A673 (cell line): ENCODE measurements at regions not wholly inside any gene's neighbourhood (a gene's known extent, or its start where the extent isn't known, plus 50 kb on each side); places are given as distances from the start of the nearest gene placed in this dataset.

Experiments
- BruUV-seq: library from RNA; stranded (reverse); fragments of 400-500 nt; replicated peaks from 2 replicates; lab custom pipeline; 2021; lab: Mats Ljungman, UMichigan
- CTCF ChIA-PET: fragments of 300-600 bp; sonication (Branson Sonifier 250); formaldehyde crosslinking; loops from one replicate; lab custom pipeline; 2022; ENCODE audit warnings: antibody characterized with exemption; lab: Charles Lee
- POLR2A ChIA-PET: fragments of 300-600 bp; sonication (Branson Sonifier 250); formaldehyde crosslinking; loops from one replicate; lab custom pipeline; 2022; ENCODE audit warnings: antibody characterized with exemption; ENCODE audit not compliant: low non-redundant PET; lab: Charles Lee
- DNase-seq: peaks from one replicate; pipeline ENCODE4 v3.0.0-alpha.2; 2015; ENCODE audit warnings: low spot score
- H3K27ac ChIP-seq: fragments of 200-600 bp; sonication (generic); 2 replicates; pipeline ENCODE4 v1.5.1; 2016; ENCODE audit warnings: mixed run types, low read depth, mild to moderate bottlenecking, mixed read lengths, antibody characterized with exemption, low read length; ENCODE audit not compliant: poor library complexity, severe bottlenecking
- H3K27me3 ChIP-seq: fragments of 200-600 bp; sonication (generic); replicated peaks from 2 replicates; pipeline ENCODE4 v1.6.1; 2017; ENCODE audit warnings: mixed run types, low read depth, mild to moderate bottlenecking, mixed read lengths, antibody characterized with exemption, low read length; ENCODE audit not compliant: insufficient read depth, poor library complexity
- H3K36me3 ChIP-seq: fragments of 200-600 bp; sonication (generic); 2 replicates; pipeline ENCODE4 v1.6.1; 2016; ENCODE audit warnings: mixed run types, mild to moderate bottlenecking, mixed read lengths, antibody characterized with exemption, low read length; ENCODE audit not compliant: insufficient read depth, poor library complexity, severe bottlenecking
- H3K4me1 ChIP-seq: fragments of 200-600 bp; sonication (generic); 2 replicates; pipeline ENCODE4 v1.6.1; 2017; ENCODE audit warnings: mixed run types, mild to moderate bottlenecking, mixed read lengths, antibody characterized with exemption, low read length; ENCODE audit not compliant: insufficient read depth, poor library complexity, severe bottlenecking
- H3K4me3 ChIP-seq: fragments of 200-600 bp; sonication (generic); 2 replicates; pipeline ENCODE4 v1.5.1; 2016; ENCODE audit warnings: low read depth, mixed run types, mild to moderate bottlenecking, mixed read lengths, low read length; ENCODE audit not compliant: poor library complexity, severe bottlenecking
- H3K9me3 ChIP-seq: fragments of 200-600 bp; sonication (generic); 2 replicates; pipeline ENCODE4 v1.6.1; 2016; ENCODE audit warnings: mixed run types, low read depth, mild to moderate bottlenecking, mixed read lengths, antibody characterized with exemption, low read length; ENCODE audit not compliant: poor library complexity, severe bottlenecking
- EZH2 ChIP-seq: fragments of 200-600 bp; sonication (generic); IDR thresholded peaks from 2 replicates; pipeline ENCODE4 v1.6.1; 2017; ENCODE audit warnings: borderline replicate concordance, low read depth, mild to moderate bottlenecking, mixed read lengths, antibody characterized with exemption, low read length; ENCODE audit not compliant: poor library complexity, severe bottlenecking
- intact Hi-C: fragments of 100-400 bp; cut with micrococcal nuclease; formaldehyde crosslinking; loops from one replicate; pipeline ENCODE4 v1.10.0; 2022; ENCODE audit not compliant: unreplicated experiment
- TF ChIP-seq, protein P1 (sequence below): fragments of 300-800, 200-600 bp; sonication (generic); conservative IDR thresholded peaks from 2 replicates; pipeline ENCODE4 v1.5.1; 2017; ENCODE audit warnings: low read depth, mild to moderate bottlenecking, antibody characterized with exemption, low read length, moderate library complexity, mixed read lengths

DNA sequence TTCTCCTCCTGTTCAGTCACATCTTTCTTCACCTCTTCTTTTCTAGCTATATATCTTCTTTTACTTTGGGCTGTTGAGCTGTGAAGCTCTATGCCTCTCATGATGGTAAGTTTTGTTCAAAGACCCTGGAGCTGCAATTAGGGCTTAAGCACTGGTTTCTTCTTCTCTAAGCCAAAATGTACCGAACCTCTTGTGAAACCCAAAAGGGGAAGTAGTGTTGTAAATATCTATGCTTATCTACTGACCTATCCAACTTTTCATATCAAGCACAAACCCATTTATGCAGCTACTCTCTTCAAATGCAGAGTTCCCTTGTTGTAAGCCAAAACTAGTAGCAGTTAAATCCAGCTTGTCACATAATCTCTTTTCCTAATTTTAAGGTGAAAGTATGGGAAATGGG lies 123.6 kb upstream of the CD96 start:
- TF ChIP-seq EZH2 = no peak
- TF ChIP-seq, protein P1, sequence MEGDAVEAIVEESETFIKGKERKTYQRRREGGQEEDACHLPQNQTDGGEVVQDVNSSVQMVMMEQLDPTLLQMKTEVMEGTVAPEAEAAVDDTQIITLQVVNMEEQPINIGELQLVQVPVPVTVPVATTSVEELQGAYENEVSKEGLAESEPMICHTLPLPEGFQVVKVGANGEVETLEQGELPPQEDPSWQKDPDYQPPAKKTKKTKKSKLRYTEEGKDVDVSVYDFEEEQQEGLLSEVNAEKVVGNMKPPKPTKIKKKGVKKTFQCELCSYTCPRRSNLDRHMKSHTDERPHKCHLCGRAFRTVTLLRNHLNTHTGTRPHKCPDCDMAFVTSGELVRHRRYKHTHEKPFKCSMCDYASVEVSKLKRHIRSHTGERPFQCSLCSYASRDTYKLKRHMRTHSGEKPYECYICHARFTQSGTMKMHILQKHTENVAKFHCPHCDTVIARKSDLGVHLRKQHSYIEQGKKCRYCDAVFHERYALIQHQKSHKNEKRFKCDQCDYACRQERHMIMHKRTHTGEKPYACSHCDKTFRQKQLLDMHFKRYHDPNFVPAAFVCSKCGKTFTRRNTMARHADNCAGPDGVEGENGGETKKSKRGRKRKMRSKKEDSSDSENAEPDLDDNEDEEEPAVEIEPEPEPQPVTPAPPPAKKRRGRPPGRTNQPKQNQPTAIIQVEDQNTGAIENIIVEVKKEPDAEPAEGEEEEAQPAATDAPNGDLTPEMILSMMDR = no peak
- no TSS peak for BruUV-seq
- Histone ChIP-seq H3K4me3 (no peak overlapping the region), H3K36me3 (no peaks in the 10 kb centered on the region), H3K27me3 (peaks cover 4% of the 10 kb centered on the region), H3K9me3 (no peaks in the 10 kb centered on the region), H3K4me1 (no peaks in the 10 kb centered on the region), H3K27ac (no peak overlapping the region)
- DNase-seq = no peak
- intact Hi-C loops = no loop called here
- ChIA-PET CTCF (no interaction called here), POLR2A (no interaction called here)

DNA sequence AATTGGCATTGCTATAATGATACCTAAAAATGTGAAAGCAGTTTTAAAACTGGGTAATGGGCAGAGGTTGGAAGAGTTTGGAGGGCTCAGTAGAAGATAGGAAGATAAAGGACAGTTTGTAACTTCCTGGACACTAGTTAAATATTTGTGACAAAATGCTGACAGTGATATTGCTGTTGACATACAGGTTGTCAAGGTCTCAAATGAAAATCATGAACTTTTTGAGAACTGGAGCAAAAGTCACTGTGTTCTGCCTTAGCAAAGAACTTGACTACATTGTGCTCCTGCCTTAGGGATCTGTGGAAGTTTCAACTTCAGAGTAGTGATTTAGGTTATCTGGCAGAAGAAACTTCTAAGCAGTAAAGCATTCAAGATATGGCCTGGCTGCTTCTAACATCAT lies 113.7 kb upstream of the CD96 start:
- H3K36me3 ChIP-seq = no peaks in the 10 kb centered on the region
- H3K4me1 ChIP-seq = no peaks in the 10 kb centered on the region
- no peaks in the 10 kb centered on the region for H3K27me3 ChIP-seq
- ChIA-PET CTCF (no interaction called here), POLR2A (no interaction called here)
- no peak for DNase-seq
- no peak overlapping the region for H3K27ac ChIP-seq
- no peak for TF ChIP-seq EZH2
- TF ChIP-seq, protein P1 = no peak
- no TSS peak for BruUV-seq
- intact Hi-C loops = no loop called here
- no peaks in the 10 kb centered on the region for H3K9me3 ChIP-seq
- H3K4me3 ChIP-seq = no peak overlapping the region

DNA sequence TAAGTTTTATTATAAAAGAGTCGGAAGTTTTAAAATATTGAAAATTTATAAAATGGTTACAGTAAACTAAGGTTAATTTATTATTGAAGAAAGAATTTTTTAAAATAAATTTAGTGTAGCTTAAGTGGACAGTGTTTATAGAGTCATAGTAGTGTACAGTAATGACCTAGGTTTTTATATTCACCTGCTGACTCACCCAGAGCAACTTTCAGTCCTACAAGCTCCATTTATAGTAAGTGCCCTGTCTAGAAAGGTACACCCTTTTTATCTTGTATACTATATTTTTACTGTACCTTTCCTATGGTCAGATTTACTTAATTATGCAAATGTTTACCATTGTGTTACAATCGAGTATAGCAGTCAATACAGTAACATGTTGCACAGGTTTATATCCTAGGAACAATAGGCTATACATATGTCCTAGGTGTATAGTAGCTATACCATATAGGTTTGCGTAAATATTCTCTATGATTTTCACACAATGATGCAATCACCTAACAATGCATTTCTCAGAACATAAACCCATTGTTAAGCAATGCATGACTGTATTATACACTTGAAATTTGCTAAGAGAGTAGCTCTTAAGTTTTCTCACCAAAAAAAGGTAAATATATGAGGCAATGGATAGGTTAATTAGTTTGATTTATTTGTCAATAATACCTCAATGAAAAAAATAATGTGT lies 106.9 kb upstream of the CD96 start:
- intact Hi-C loops = no loop called here
- DNase-seq = no peak
- no peaks in the 10 kb centered on the region for H3K36me3 ChIP-seq
- no peak overlapping the region for H3K4me3 ChIP-seq
- H3K27ac ChIP-seq = no peak overlapping the region
- no TSS peak for BruUV-seq
- ChIA-PET CTCF (no interaction called here), POLR2A (no interaction called here)
- H3K4me1 ChIP-seq = no peaks in the 10 kb centered on the region
- H3K9me3 ChIP-seq = no peaks in the 10 kb centered on the region
- no peaks in the 10 kb centered on the region for H3K27me3 ChIP-seq
- TF ChIP-seq, protein P1 = no peak
- TF ChIP-seq EZH2 = no peak
